ENCODE measurements at regions not wholly inside any gene's neighbourhood (a gene's known extent, or its start where the extent isn't known, plus 50 kb on each side); places are given as distances from the start of the nearest gene placed in this dataset.

- H3K4me3 ChIP-seq (ENCODE audit: low read depth, low read length): no peak overlapping the region
- no peak for DNase-seq (ENCODE audit: low read depth)
Observed at GRCh38 chr15:77738441-77739302, 106.0 kb upstream of the LINGO1 start.

GRCh38 chr15:77738038-77738370 is 105.3 kb upstream of the LINGO1 start:
- TF ChIP-seq CTCF (conservative IDR thresholded peaks at IDR 0.05; ENCODE audit: low read depth, low read length): no peak
- DNase-seq (ENCODE audit: low read depth): no peak
- no peak overlapping the region for H3K4me3 ChIP-seq (ENCODE audit: low read depth, low read length)

More at GRCh38 chr15:77738441-77739302, 106.0 kb upstream of the LINGO1 start:
- TF ChIP-seq CTCF (conservative IDR thresholded peaks at IDR 0.05; ENCODE audit: low read depth, low read length): no peak

GRCh38 chr15:77737238-77738037 is 104.7 kb upstream of the LINGO1 start:
- H3K4me3 ChIP-seq (ENCODE audit: low read depth, low read length): no peak overlapping the region
- no peak for TF ChIP-seq CTCF (conservative IDR thresholded peaks at IDR 0.05; ENCODE audit: low read depth, low read length)
- DNase-seq (ENCODE audit: low read depth): no peak

GRCh38 chr15:77734306-77734705 is 101.6 kb upstream of the LINGO1 start:
- no peak for DNase-seq (ENCODE audit: low read depth)
- TF ChIP-seq CTCF (conservative IDR thresholded peaks at IDR 0.05; ENCODE audit: low read depth, low read length): no peak
- H3K4me3 ChIP-seq (ENCODE audit: low read depth, low read length): no peak overlapping the region

GRCh38 chr15:77733579-77734300 is 101.0 kb upstream of the LINGO1 start:
- no peak for DNase-seq (ENCODE audit: low read depth)
- no peak overlapping the region for H3K4me3 ChIP-seq (ENCODE audit: low read depth, low read length)
- no peak for TF ChIP-seq CTCF (conservative IDR thresholded peaks at IDR 0.05; ENCODE audit: low read depth, low read length)

GRCh38 chr15:77732514-77733335 is 100.0 kb upstream of the LINGO1 start:
- DNase-seq (ENCODE audit: low read depth): no peak
- H3K4me3 ChIP-seq (ENCODE audit: low read depth, low read length): no peak overlapping the region
- no peak for TF ChIP-seq CTCF (conservative IDR thresholded peaks at IDR 0.05; ENCODE audit: low read depth, low read length)

Data from choroid plexus epithelial cell (primary cell).